Brain microvascular endothelial cell (primary cell): ENCODE measurements at regions not wholly inside any gene's neighbourhood (a gene's known extent, or its start where the extent isn't known, plus 50 kb on each side); places are given as distances from the start of the nearest gene placed in this dataset.

Experiments used
- DNase-seq: peaks from one replicate; pipeline ENCODE4 v3.0.0-alpha.2; 2020
- H3K27ac ChIP-seq: fragments of 250-450 bp; sonication (Bioruptor Pico); 2 replicates; pipeline ENCODE4 v1.5.1; 2020; ENCODE audit warnings: mild to moderate bottlenecking, moderate library complexity
- H3K27me3 ChIP-seq: fragments of 250-450 bp; sonication (Bioruptor Pico); replicated peaks from 2 replicates; pipeline ENCODE4 v1.5.1; 2020; ENCODE audit warnings: mild to moderate bottlenecking
- H3K36me3 ChIP-seq: fragments of 250-450 bp; sonication (Bioruptor Pico); replicated peaks from 2 replicates; pipeline ENCODE4 v1.5.1; 2020; ENCODE audit warnings: mild to moderate bottlenecking
- H3K4me3 ChIP-seq: 2 replicates; pipeline ENCODE4 v1.5.1; 2011; ENCODE audit warnings: low read depth, mild to moderate bottlenecking, control low read depth, low read length, moderate library complexity
- in situ Hi-C: cut with HindIII; loops from 2 replicates; pipeline ENCODE4 v1.10.0; 2017; ENCODE audit warnings: low sequenced_read_pairs, low pct_ligation_motif_present
- TF ChIP-seq, protein P1 (sequence below): IDR thresholded peaks from 2 replicates; pipeline ENCODE4 v1.5.1; 2011; ENCODE audit warnings: low read depth, mild to moderate bottlenecking, moderate library complexity, low read length, control low read depth, inconsistent platforms; ENCODE audit errors: missing control alignments

DNA sequence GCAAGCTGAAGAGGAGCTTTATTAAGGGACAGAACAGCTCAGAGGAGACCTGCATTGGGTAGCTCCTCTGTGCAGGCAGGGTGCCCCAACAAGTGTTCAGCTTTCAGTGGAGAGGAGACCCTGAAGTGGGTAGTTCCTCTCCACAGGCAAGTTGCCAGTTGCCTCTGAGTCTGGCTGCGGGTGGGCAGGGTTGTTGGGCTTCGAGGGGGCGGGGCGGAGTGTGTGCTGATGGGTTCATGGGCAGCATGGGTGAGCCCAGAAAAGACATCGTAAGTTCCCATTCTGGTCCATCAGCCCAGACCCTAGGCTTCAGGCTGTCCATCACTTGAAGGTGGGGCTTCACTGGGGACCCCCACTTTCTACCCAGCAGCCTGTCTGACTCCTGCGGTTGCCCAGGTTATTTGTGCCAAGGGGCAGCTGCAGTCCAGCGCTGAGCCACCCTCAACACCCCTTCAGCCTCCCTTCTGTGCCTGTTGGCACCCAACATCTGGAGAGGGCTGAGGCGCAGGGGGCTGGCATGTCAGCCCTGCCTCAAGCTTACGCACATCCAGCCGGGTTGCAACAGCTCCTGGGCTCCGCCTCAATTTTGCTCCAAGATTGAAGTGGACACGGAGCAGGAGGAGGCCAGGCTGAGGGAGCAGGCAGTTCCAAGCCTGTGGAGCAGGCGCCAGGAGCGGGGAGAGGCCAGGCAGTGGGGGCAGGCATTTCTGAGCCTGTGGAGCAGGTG is 350.5 kb upstream of the PCDH20 start:
- no peaks in the 10 kb centered on the region for H3K27me3 ChIP-seq
- no peak for DNase-seq
- in situ Hi-C loops = no loop called here
- H3K36me3 ChIP-seq = no peaks in the 10 kb centered on the region
- TF ChIP-seq, protein P1, sequence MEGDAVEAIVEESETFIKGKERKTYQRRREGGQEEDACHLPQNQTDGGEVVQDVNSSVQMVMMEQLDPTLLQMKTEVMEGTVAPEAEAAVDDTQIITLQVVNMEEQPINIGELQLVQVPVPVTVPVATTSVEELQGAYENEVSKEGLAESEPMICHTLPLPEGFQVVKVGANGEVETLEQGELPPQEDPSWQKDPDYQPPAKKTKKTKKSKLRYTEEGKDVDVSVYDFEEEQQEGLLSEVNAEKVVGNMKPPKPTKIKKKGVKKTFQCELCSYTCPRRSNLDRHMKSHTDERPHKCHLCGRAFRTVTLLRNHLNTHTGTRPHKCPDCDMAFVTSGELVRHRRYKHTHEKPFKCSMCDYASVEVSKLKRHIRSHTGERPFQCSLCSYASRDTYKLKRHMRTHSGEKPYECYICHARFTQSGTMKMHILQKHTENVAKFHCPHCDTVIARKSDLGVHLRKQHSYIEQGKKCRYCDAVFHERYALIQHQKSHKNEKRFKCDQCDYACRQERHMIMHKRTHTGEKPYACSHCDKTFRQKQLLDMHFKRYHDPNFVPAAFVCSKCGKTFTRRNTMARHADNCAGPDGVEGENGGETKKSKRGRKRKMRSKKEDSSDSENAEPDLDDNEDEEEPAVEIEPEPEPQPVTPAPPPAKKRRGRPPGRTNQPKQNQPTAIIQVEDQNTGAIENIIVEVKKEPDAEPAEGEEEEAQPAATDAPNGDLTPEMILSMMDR = no peak
- no peak overlapping the region for H3K4me3 ChIP-seq
- H3K27ac ChIP-seq = no peak overlapping the region

DNA sequence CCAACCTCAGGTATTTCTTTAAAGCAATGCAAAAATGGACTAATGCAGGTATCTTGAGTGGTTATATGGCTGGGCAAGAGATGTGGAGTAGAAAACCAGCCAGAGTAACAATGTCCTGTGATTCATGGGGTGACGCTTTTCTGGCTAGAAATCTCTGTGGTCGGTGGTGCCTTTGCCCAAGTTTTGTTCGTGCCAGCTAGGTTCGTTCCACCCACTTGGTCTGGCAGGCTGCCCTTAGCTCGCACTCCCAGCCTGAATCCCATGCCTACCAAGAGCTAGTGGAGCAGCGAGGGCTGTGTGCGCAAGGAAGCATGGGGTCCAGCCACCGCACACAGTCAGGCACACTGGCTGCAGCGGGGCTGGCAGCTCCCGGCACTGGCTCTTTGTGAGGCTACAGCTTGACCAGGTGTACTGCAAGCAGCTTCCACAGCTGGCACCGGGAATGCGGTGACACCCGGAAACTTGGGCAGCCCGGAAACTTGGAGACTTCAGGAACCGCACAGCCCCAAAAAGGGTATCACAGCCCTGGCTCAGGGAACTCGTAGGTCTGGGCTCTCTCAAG is 349.6 kb upstream of the PCDH20 start:
- TF ChIP-seq, protein P1 = no peak
- in situ Hi-C loops = no loop called here

DNA sequence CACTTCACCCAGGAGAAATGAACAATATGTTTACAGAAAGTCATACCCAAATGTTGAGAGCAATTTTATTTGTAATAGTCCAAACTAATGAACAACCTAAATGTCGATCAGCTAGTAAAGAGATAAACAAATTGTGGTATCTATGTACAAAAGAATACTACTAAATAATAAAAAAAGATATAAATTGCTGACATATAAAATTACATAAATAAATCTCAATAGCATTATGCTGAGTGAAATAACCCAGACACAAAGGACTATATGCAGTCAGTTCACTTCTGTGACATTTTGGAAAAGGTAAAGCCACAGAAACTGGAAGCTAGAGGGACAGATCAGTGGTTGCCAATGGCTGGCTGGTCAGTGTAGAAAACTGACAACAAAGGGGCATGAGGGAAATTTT is 346.0 kb upstream of the PCDH20 start:
- TF ChIP-seq, protein P1 = no peak
- H3K27ac ChIP-seq = no peak overlapping the region
- H3K4me3 ChIP-seq = no peak overlapping the region
- in situ Hi-C loops = no loop called here
- no peaks in the 10 kb centered on the region for H3K36me3 ChIP-seq
- DNase-seq = no peak
- H3K27me3 ChIP-seq = no peaks in the 10 kb centered on the region

More for the DNA sequence above, 349.6 kb upstream of the PCDH20 start:
- no peaks in the 10 kb centered on the region for H3K27me3 ChIP-seq
- no peak overlapping the region for H3K27ac ChIP-seq
- H3K36me3 ChIP-seq = no peaks in the 10 kb centered on the region
- no peak for DNase-seq
- no peak overlapping the region for H3K4me3 ChIP-seq

DNA sequence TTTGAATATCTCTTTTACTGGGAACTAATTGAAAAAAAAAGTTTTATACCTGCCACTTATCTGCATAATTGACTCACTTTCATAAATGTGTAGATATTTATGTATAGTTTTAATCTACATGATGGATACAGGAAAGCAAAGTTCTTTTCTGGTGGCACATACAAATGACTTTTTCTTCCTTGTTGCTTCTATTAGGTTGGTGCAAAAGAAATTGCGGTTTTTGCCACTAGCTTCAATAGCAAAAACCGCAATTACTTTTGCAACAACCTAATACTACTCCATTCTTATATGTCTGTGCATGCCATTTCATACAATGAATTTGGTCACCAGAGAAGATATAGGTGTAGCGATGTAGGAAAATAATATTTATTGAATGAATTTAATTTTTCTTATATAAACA is 344.5 kb upstream of the PCDH20 start:
- Histone ChIP-seq H3K27me3 (no peaks in the 10 kb centered on the region), H3K36me3 (no peaks in the 10 kb centered on the region), H3K27ac (no peak overlapping the region), H3K4me3 (no peak overlapping the region)
- TF ChIP-seq, protein P1 = no peak
- in situ Hi-C loops = no loop called here
- no peak for DNase-seq

DNA sequence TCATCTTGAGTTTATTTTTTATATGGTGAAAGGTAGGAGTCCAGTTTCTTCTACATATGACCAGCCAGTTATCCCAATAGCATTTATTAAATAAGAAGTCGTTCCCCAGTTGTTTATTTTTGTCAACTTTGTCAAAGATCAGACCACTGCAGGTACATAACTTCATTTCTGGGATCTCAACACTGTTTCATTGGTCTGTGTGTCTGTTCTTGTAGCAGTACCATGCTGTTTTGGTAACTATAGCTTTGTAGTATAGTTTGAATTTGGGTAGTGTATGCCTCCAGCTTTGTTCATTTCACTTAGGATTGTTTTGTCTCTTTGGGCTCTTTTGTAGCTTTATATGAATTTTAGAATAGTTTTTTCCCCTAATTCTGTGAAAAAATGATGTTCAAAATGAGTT is 340.4 kb upstream of the PCDH20 start:
- Histone ChIP-seq H3K27ac (no peak overlapping the region), H3K36me3 (no peaks in the 10 kb centered on the region)
- in situ Hi-C loops = no loop called here

More for the DNA sequence above, 340.4 kb upstream of the PCDH20 start:
- TF ChIP-seq, protein P1 = no peak
- Histone ChIP-seq H3K27me3 (no peaks in the 10 kb centered on the region), H3K4me3 (no peak overlapping the region)
- DNase-seq = no peak
